ENCODE measurements at regions not wholly inside any gene's neighbourhood (a gene's known extent, or its start where the extent isn't known, plus 50 kb on each side); places are given as distances from the start of the nearest gene placed in this dataset.
"Not testable (repeated sequence)": the region's sequence is repeated elsewhere in the genome, so short reads cannot be mapped to it uniquely, and the experiment has no call there.

GRCh38 chr5:163569284-163569683 lies 63.9 kb downstream of the MAT2B start:
- DNase-seq (ENCODE audit: low read depth), result no peak

- DNase-seq (ENCODE audit: low read depth), result no peak
Observed at GRCh38 chr5:163571744-163572143, 66.3 kb downstream of the MAT2B start.

GRCh38 chr5:163574472-163575440 lies 69.3 kb downstream of the MAT2B start:
- no peak for DNase-seq (ENCODE audit: low read depth)

- no peak for DNase-seq (ENCODE audit: low read depth)
Observed at GRCh38 chr5:163578652-163579051, 73.2 kb downstream of the MAT2B start.

- DNase-seq (ENCODE audit: low read depth), result no peak
Observed at GRCh38 chr5:163579729-163580128, 74.3 kb downstream of the MAT2B start.

- DNase-seq (ENCODE audit: low read depth), result no peak
Observed at GRCh38 chr5:163580516-163580915, 75.1 kb downstream of the MAT2B start.

- DNase-seq (ENCODE audit: low read depth), result not testable (repeated sequence)
Observed at GRCh38 chr5:163583491-163584153, 78.2 kb downstream of the MAT2B start.

- DNase-seq (ENCODE audit: low read depth), result no peak
Observed at GRCh38 chr5:163585206-163585605, 79.8 kb downstream of the MAT2B start.

- DNase-seq (ENCODE audit: low read depth), result no peak
Observed at GRCh38 chr5:163586531-163586956, 81.1 kb downstream of the MAT2B start.

GRCh38 chr5:163594951-163595350 lies 89.5 kb downstream of the MAT2B start:
- DNase-seq (ENCODE audit: low read depth), result no peak

- no peak for DNase-seq (ENCODE audit: low read depth)
Observed at GRCh38 chr5:163595932-163596607, 90.7 kb downstream of the MAT2B start.

GRCh38 chr5:163596608-163597315 lies 91.3 kb downstream of the MAT2B start:
- DNase-seq (ENCODE audit: low read depth), result no peak

- DNase-seq (ENCODE audit: low read depth), result no peak
Observed at GRCh38 chr5:163604013-163604412, 98.6 kb downstream of the MAT2B start.

- DNase-seq (ENCODE audit: low read depth), result no peak
Observed at GRCh38 chr5:163607256-163607655, 101.8 kb downstream of the MAT2B start.

- no peak for DNase-seq (ENCODE audit: low read depth)
Observed at GRCh38 chr5:163608621-163609020, 103.2 kb downstream of the MAT2B start.

- no peak for DNase-seq (ENCODE audit: low read depth)
Observed at GRCh38 chr5:163609910-163610309, 104.5 kb downstream of the MAT2B start.

GRCh38 chr5:163612358-163613149 lies 107.1 kb downstream of the MAT2B start:
- DNase-seq (ENCODE audit: low read depth), result no peak

- no peak for DNase-seq (ENCODE audit: low read depth)
Observed at GRCh38 chr5:163613150-163613442, 107.7 kb downstream of the MAT2B start.

GRCh38 chr5:163614787-163615186 lies 109.4 kb downstream of the MAT2B start:
- DNase-seq (ENCODE audit: low read depth), result no peak

- DNase-seq (ENCODE audit: low read depth), result no peak
Observed at GRCh38 chr5:163619273-163619934, 114.0 kb downstream of the MAT2B start.

GRCh38 chr5:163619951-163620350 lies 114.5 kb downstream of the MAT2B start:
- DNase-seq (ENCODE audit: low read depth), result no peak
